ENCODE measurements at regions not wholly inside any gene's neighbourhood (a gene's known extent, or its start where the extent isn't known, plus 50 kb on each side); places are given as distances from the start of the nearest gene placed in this dataset.

- no peak for TF ChIP-seq CTCF (IDR thresholded peaks at IDR 0.05)
- TF ChIP-seq ESRRA (IDR thresholded peaks at IDR 0.05; ENCODE audit: borderline replicate concordance, low read length) = no peak
- no peak for TF ChIP-seq USF2 (IDR thresholded peaks at IDR 0.05)
- TF ChIP-seq EP300 (IDR thresholded peaks at IDR 0.05) = no peak
Measured at GRCh38 chr13:24074678-24075077, 85.8 kb upstream of the SPATA13 start.
